Common myeloid progenitor, CD34-positive (primary cell): ENCODE measurements at regions not wholly inside any gene's neighbourhood (a gene's known extent, or its start where the extent isn't known, plus 50 kb on each side); places are given as distances from the start of the nearest gene placed in this dataset.

Experiments
- CTCF ChIA-PET: fragments of 350-600 bp; sonication (Branson Sonifier 250); formaldehyde crosslinking; loops from one replicate; lab custom pipeline; 2021; ENCODE audit warnings: antibody characterized with exemption; lab: Charles Lee
- POLR2A ChIA-PET: fragments of 350-600 bp; sonication (Branson Sonifier 250); formaldehyde crosslinking; loops from one replicate; lab custom pipeline; 2021; ENCODE audit warnings: antibody characterized with exemption; lab: Charles Lee
- DNase-seq, 3 donors: peaks; one replicate each; pipeline versions ENCODE4 v3.0.0 to v3.0.0-alpha.2; 2013
- H3K27ac ChIP-seq, 2 experiments: 1 replicate in 1 of 2; 2 replicates in 1 of 2; pipeline ENCODE4 v1.7.0; 2013; ENCODE audit warnings: inconsistent platforms in 2 of 2, low read length in 2 of 2, mild to moderate bottlenecking in 2 of 2, low read depth in 1 of 2, moderate library complexity in 1 of 2; ENCODE audit not compliant: severe bottlenecking in 2 of 2, insufficient read depth in 1 of 2, poor library complexity in 1 of 2
- H3K27me3 ChIP-seq, 5 experiments: replicated peaks in 2 of 5; 1 replicate in 3 of 5; 2 replicates in 2 of 5; pipeline versions ENCODE4 v1.6.1 to v1.7.0; 2013; ENCODE audit warnings: low read length in 4 of 5, mild to moderate bottlenecking in 2 of 5, moderate library complexity in 2 of 5, inconsistent platforms in 1 of 5; ENCODE audit not compliant: insufficient read depth in 5 of 5, control insufficient read depth in 4 of 5
- H3K36me3 ChIP-seq, 4 experiments: 1 replicate in 2 of 4; 2 replicates in 2 of 4; pipeline versions ENCODE4 v1.6.1 to v1.7.0; 2013; ENCODE audit warnings: low read length in 3 of 4, control low read depth in 1 of 4, mild to moderate bottlenecking in 1 of 4; ENCODE audit not compliant: control insufficient read depth in 4 of 4, insufficient read depth in 4 of 4
- H3K4me1 ChIP-seq, 4 experiments: 1 replicate in 3 of 4; 2 replicates in 1 of 4; pipeline versions ENCODE4 v1.6.1 to v1.7.1; 2013; ENCODE audit warnings: low read length in 3 of 4, mild to moderate bottlenecking in 3 of 4, control low read depth in 1 of 4, inconsistent platforms in 1 of 4, moderate library complexity in 1 of 4; ENCODE audit not compliant: control insufficient read depth in 4 of 4, insufficient read depth in 4 of 4; ENCODE audit errors: control extremely low read depth in 1 of 4
- H3K4me3 ChIP-seq, 7 experiments: 1 replicate in 4 of 7; 2 replicates in 3 of 7; pipeline versions ENCODE4 v1.5.1 to v1.7.0; 2013; ENCODE audit warnings: mild to moderate bottlenecking in 7 of 7, low read length in 6 of 7, moderate library complexity in 6 of 7, inconsistent platforms in 2 of 7, low read depth in 2 of 7, control low read depth in 1 of 7; ENCODE audit not compliant: insufficient read depth in 4 of 7, control insufficient read depth in 1 of 7; ENCODE audit errors: extremely low read depth in 1 of 7
- H3K9me3 ChIP-seq, 5 experiments: 1 replicate in 4 of 5; 2 replicates in 1 of 5; pipeline versions ENCODE4 v1.6.1 to v1.7.1; 2013; ENCODE audit warnings: low read length in 4 of 5, mild to moderate bottlenecking in 2 of 5, inconsistent platforms in 1 of 5, low read depth in 1 of 5, moderate library complexity in 1 of 5; ENCODE audit not compliant: control insufficient read depth in 4 of 5, insufficient read depth in 2 of 5; ENCODE audit errors: control extremely low read depth in 1 of 5
- WGBS: methylation state at CpG from one replicate; pipeline ENCODE4 v1.1.5; 2013; ENCODE audit not compliant: insufficient coverage; 5-methylcytosine and 5-hydroxymethylcytosine counted together

DNA sequence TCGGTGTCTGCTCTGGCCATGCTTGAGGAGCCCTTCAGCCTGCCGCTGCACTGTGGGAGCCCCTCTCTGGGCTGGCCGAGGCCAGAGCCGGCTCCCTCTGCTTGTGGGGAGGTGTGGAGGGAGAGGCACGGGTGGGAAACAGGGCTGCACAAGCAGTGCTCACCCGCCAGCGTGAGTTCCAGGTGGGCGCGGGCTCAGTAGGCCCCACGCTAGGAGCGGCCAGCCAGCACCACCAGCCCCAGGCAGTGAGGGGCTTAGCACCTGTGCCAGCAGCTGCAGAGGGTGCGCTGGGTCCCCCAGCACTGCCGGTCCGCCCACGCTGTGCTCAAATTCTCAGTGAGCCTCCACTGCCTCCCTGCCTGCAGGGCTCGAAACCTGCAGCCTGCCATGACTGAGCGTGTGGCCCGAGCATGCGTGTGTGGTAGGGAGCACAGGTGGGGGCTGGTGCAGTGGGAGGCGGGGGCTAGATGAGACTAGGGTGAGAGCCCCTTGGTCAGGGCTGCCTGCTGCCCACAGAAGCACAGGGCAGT, 223.0 kb downstream of the ZNF248 start:
- CTCF ChIA-PET = no interaction called here
- DNase-seq = no peak
- Histone ChIP-seq H3K4me1 (no peaks in the 10 kb centered on the region), H3K36me3 (no peaks in the 10 kb centered on the region), H3K4me3 (no peak overlapping the region), H3K27me3 (no peaks in the 10 kb centered on the region), H3K9me3 (peaks cover 0 to 24% (median 9%) of the 10 kb centered on the region in 5 experiments), H3K27ac (no peak overlapping the region)
- POLR2A ChIA-PET = no interaction called here
- 94% methylated on average over 19 of the region's 20 CpGs for WGBS

DNA sequence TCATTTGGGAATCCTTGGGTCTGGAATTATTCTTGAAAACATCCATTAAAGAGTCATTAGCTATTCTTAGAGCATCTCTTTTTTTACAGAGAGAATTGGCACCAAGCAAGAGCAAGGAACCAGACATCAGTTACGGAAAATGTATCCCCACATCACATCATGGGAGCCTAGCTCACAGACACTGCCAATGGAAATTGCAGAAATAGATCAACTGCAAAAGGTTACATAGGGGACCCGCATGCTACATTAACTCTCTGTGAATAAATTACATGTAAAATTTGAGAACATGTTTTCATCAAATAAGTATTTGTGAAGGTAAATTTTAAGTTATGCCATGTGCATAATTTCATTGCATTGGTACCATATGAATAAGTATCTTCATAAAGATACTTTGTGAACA, 224.8 kb downstream of the ZNF248 start:
- Histone ChIP-seq H3K4me1 (no peaks in the 10 kb centered on the region), H3K36me3 (no peaks in the 10 kb centered on the region), H3K27ac (no peak overlapping the region), H3K9me3 (peaks cover 0 to 24% (median 9%) of the 10 kb centered on the region in 5 experiments), H3K27me3 (no peaks in the 10 kb centered on the region), H3K4me3 (no peak overlapping the region)
- POLR2A ChIA-PET = no interaction called here
- CTCF ChIA-PET = no interaction called here
- WGBS = 100% methylated on average over 1 of the region's 2 CpGs
- no peak for DNase-seq

DNA sequence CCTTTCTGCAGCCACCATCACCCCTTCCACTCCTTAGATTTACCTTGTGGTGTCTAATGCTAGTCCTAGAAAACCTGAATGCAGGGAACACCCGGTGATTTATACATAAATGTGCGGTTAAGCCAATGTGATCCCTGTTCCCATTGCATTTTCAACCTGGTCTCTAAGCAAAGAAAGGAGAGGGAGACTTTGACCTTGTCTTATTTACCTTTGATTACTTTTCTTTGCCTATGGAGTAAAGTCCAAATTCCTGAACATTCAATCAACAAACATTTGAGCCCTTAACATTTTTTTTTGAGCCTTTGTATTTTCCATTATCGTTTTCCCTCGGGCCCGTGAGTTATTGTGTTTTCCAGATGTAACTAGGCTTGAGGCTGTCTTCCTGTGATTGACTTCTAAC, 233.9 kb downstream of the ZNF248 start:
- peaks cover 0 to 4% (median 1%) of the 10 kb centered on the region in 5 experiments for H3K9me3 ChIP-seq
- H3K4me1 ChIP-seq = no peaks in the 10 kb centered on the region
- H3K27me3 ChIP-seq = no peaks in the 10 kb centered on the region
- DNase-seq = no peak
- WGBS = 90% methylated on average over 1 of the region's 5 CpGs
- H3K36me3 ChIP-seq = no peaks in the 10 kb centered on the region
- ChIA-PET POLR2A (no interaction called here), CTCF (no interaction called here)
- H3K27ac ChIP-seq = no peak overlapping the region
- H3K4me3 ChIP-seq = no peak overlapping the region

DNA sequence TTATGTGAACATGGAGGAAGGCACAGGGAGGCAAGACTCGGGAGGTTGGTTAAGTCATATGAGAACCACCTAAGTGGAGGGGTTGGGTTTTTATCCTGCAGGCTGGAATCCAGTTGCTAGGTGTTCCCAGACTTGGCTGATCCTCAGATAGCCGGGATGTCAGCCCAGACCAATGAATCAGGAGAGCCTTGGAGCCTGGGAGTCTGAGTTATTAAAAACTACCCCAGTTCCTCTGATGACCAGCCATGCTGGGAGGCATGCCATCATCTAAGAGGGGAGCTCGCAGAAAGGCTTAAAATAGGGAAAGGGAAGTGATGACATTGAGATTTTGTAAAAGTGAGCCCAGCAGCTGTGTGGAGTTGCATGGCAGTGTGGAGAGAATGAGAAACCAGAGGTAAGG, 238.1 kb downstream of the ZNF248 start:
- H3K4me3 ChIP-seq = no peak overlapping the region
- 67% methylated on average over 2 of the region's 3 CpGs for WGBS
- H3K27me3 ChIP-seq = no peaks in the 10 kb centered on the region
- no peak for DNase-seq
- H3K27ac ChIP-seq = no peak overlapping the region
- no peaks in the 10 kb centered on the region for H3K36me3 ChIP-seq
- peaks cover 0 to 12% (median 7%) of the 10 kb centered on the region in 5 experiments for H3K9me3 ChIP-seq
- ChIA-PET CTCF (no interaction called here), POLR2A (no interaction called here)
- no peaks in the 10 kb centered on the region for H3K4me1 ChIP-seq

DNA sequence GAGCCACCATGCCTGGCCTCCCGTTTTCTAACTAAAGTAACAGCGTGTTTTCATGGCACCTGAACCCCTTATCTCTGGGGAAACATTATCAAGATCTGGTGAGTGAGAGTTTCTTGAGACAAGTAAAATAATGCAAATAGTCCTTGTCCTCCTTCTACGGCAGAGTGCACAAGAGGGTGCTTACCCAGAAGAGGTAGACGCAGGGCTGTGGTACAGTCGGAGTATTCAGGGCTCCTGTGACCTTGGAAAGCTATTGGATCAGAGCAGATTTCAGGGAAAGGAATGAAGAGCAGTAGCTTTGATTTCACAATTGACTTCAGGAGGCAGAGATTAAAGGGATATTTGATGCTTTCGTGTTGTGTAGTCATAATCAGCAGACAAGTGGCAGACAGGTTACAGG, 269.1 kb downstream of the ZNF248 start:
- no peaks in the 10 kb centered on the region for H3K4me1 ChIP-seq
- WGBS = 92% methylated on average over 5 of the region's 6 CpGs
- H3K4me3 ChIP-seq = no peak overlapping the region
- ChIA-PET CTCF (no interaction called here), POLR2A (no interaction called here)
- no peaks in the 10 kb centered on the region for H3K36me3 ChIP-seq
- no peaks in the 10 kb centered on the region for H3K27me3 ChIP-seq
- peaks cover 0 to 11% (median 3%) of the 10 kb centered on the region in 5 experiments for H3K9me3 ChIP-seq
- no peak for DNase-seq
- no peak overlapping the region for H3K27ac ChIP-seq

DNA sequence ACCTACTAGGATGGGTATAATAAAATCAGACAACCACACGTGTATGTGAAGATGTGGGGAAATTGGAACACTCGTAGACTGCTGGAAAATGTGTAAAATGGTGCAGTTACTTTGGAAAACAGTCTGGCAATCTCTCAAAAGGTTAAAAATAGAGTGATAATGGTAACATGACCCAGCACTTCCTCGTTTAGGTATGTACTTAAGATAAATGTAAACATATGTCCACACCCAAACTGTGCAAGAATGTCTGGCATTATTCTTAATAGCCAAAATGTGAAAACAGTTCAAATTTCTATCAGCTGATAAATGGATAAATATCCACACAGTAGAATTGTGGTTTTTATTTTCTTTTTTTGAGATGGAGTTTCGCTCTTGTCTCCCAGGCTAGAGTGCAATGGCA, 272.8 kb downstream of the ZNF248 start:
- CTCF ChIA-PET = no interaction called here
- POLR2A ChIA-PET = no interaction called here
- Histone ChIP-seq H3K27me3 (no peaks in the 10 kb centered on the region), H3K27ac (no peak overlapping the region), H3K4me3 (no peak overlapping the region), H3K4me1 (no peaks in the 10 kb centered on the region), H3K9me3 (peaks cover 0 to 3% (median 2%) of the 10 kb centered on the region in 5 experiments), H3K36me3 (no peaks in the 10 kb centered on the region)
- DNase-seq = no peak
- 60% methylated on average over 1 of the region's 4 CpGs for WGBS

DNA sequence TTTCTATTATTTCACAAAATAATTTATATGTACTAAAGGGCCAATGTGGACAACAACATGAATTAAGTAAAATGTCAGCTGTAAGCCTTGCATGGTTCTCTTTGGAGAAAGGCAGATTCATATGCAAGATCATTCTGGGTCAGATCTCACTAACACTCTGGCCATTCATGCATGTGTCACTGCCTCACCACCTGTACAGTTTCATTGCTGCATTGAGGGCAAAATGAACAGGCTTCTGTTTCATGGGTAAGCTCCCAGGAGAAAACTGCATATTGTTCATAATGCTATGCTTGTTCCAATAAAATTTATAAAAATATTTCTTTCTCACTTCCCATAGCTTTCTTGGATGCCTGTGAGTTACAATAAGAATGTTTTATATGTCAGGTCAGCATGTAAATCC, 275.2 kb downstream of the ZNF248 start:
- no peak for DNase-seq
- H3K4me3 ChIP-seq = no peak overlapping the region
- no peaks in the 10 kb centered on the region for H3K36me3 ChIP-seq
- CTCF ChIA-PET = no interaction called here
- POLR2A ChIA-PET = no interaction called here
- H3K27ac ChIP-seq = no peak overlapping the region
- no peaks in the 10 kb centered on the region for H3K4me1 ChIP-seq
- H3K27me3 ChIP-seq = no peaks in the 10 kb centered on the region
- H3K9me3 ChIP-seq = peaks cover 0 to 2% (median 0%) of the 10 kb centered on the region in 5 experiments
